GM12878 (cell line): ENCODE measurements at regions not wholly inside any gene's neighbourhood (a gene's known extent, or its start where the extent isn't known, plus 50 kb on each side); places are given as distances from the start of the nearest gene placed in this dataset.

ENCODE experiments used
- ATAC-seq: fragments of 200-7000 bp; cut with Tn5 transposase; 3 replicates; pipeline ENCODE4 v1.9.1; 2020; ENCODE audit warnings: mild to moderate bottlenecking, moderate library complexity
- BruUV-seq: library from RNA; stranded (reverse); fragments of 400-500 nt; replicated peaks from 2 replicates; lab custom pipeline; 2021; lab: Mats Ljungman, UMichigan
- CTCF ChIA-PET: fragments of 300-600 bp; sonication (Branson Sonifier 250); formaldehyde crosslinking; extraction: SDS; loops from one replicate; lab custom pipeline; 2021; ENCODE audit warnings: inconsistent platforms; lab: Yijun Ruan, JAX
- POLR2A ChIA-PET: fragments of 350-600 bp; formaldehyde crosslinking; extraction: SDS; loops from one replicate; lab custom pipeline; 2021; ENCODE audit warnings: inconsistent platforms; lab: Charles Lee
- RAD21 ChIA-PET: fragments of 300-600 bp; sonication (Branson Sonifier 250); formaldehyde crosslinking; loops from one replicate; lab custom pipeline; 2023; ENCODE audit warnings: antibody characterized with exemption; ENCODE audit not compliant: unreplicated experiment; lab: Charles Lee
- SMC1A ChIA-PET: fragments of 300-600 bp; sonication (Branson Sonifier 250); formaldehyde crosslinking; loops from one replicate; lab custom pipeline; 2023; ENCODE audit not compliant: unreplicated experiment, uncharacterized antibody; lab: Charles Lee
- DNase-seq: peaks from one replicate; pipeline ENCODE4 v3.0.0-alpha.2; 2011; ENCODE audit warnings: low read depth, low spot score
- FAIRE-seq: peaks from 3 replicates; lab custom pipeline; 2011; peaks lifted over from hg19 to GRCh38; lab: Jason Lieb, UNC
- H2AFZ ChIP-seq: 2 replicates; pipeline ENCODE4 v1.6.0; 2011; ENCODE audit warnings: low read depth, low read length, control low read depth; ENCODE audit not compliant: control insufficient read depth
- H3K27ac ChIP-seq: 2 replicates; pipeline ENCODE4 v1.5.1; 2011; ENCODE audit warnings: control low read depth; ENCODE audit not compliant: control insufficient read depth, insufficient read depth
- H3K27me3 ChIP-seq, 2 experiments: replicated peaks in 1 of 2; 2 replicates each; pipeline versions ENCODE4 v1.6.0 to v1.6.1; 2011; ENCODE audit warnings: low read length in 1 of 2; ENCODE audit not compliant: control insufficient read depth in 2 of 2, insufficient read depth in 2 of 2
- H3K36me3 ChIP-seq, 2 experiments: 2 replicates each; pipeline ENCODE4 v1.5.1; 2011; ENCODE audit warnings: low read length in 1 of 2; ENCODE audit not compliant: control insufficient read depth in 2 of 2, insufficient read depth in 2 of 2
- H3K4me1 ChIP-seq: 2 replicates; pipeline ENCODE4 v1.6.1; 2011; ENCODE audit warnings: mild to moderate bottlenecking, low read length, moderate library complexity, mixed read lengths; ENCODE audit not compliant: control insufficient read depth, insufficient read depth
- H3K4me2 ChIP-seq: 2 replicates; pipeline ENCODE4 v1.6.0; 2011; ENCODE audit warnings: control low read depth; ENCODE audit not compliant: control insufficient read depth, insufficient read depth
- H3K4me3 ChIP-seq: fragments of 200-600 bp; sonication (generic); 2 replicates; pipeline ENCODE4 v1.5.1; 2016
- H3K79me2 ChIP-seq: 2 replicates; pipeline ENCODE4 v1.6.0; 2011; ENCODE audit warnings: low read length; ENCODE audit not compliant: control insufficient read depth, insufficient read depth
- H3K9ac ChIP-seq: 2 replicates; pipeline ENCODE4 v1.8.0; 2011; ENCODE audit warnings: low read length, control low read depth, mixed read lengths; ENCODE audit not compliant: control insufficient read depth, insufficient read depth
- H3K9me3 ChIP-seq: replicated peaks from 3 replicates; pipeline ENCODE4 v1.5.1; 2011; ENCODE audit warnings: mild to moderate bottlenecking, low read length; ENCODE audit not compliant: control insufficient read depth, insufficient read depth
- H4K20me1 ChIP-seq: 2 replicates; pipeline ENCODE4 v1.6.0; 2011; ENCODE audit not compliant: control insufficient read depth, insufficient read depth
- ATF7 ChIP-seq: fragments of 450-650 bp; IDR thresholded peaks from 2 replicates; pipeline ENCODE4 v1.6.1; 2016; ENCODE audit warnings: low read depth, mild to moderate bottlenecking
- IRF5 ChIP-seq: fragments of 450-650 bp; IDR thresholded peaks from 2 replicates; pipeline ENCODE4 v1.6.1; 2017; ENCODE audit warnings: borderline replicate concordance
- KLF5 ChIP-seq: fragments of 450-650 bp; IDR thresholded peaks from 2 replicates; pipeline ENCODE4 v1.6.1; 2014; ENCODE audit warnings: mild to moderate bottlenecking; ENCODE audit not compliant: partially characterized antibody
- MXI1 ChIP-seq: fragments of 150-350 bp; IDR thresholded peaks from 2 replicates; pipeline ENCODE4 v1.6.1; 2011; ENCODE audit warnings: low read depth, mild to moderate bottlenecking, inconsistent platforms, low read length, improper control_type of control experiment
- NFIC ChIP-seq: IDR thresholded peaks from 2 replicates; pipeline ENCODE4 v1.6.1; 2012; ENCODE audit warnings: low read depth, mild to moderate bottlenecking, inconsistent platforms, low read length, moderate library complexity
- RAD21 ChIP-seq: IDR thresholded peaks from 2 replicates; pipeline ENCODE4 v1.6.1; 2011; ENCODE audit warnings: mild to moderate bottlenecking, low read depth, low read length, moderate library complexity; ENCODE audit not compliant: insufficient read depth
- REST ChIP-seq: IDR thresholded peaks from 2 replicates; pipeline ENCODE4 v1.6.1; 2012; ENCODE audit warnings: mild to moderate bottlenecking, low read depth, low read length
- RUNX3 ChIP-seq: IDR thresholded peaks from 2 replicates; pipeline ENCODE4 v1.6.1; 2012; ENCODE audit warnings: low read length, inconsistent platforms
- SIX5 ChIP-seq: IDR thresholded peaks from 2 replicates; pipeline ENCODE4 v1.6.1; 2011; ENCODE audit warnings: mild to moderate bottlenecking, low read depth, low read length, moderate library complexity; ENCODE audit not compliant: severe bottlenecking
- SKIL ChIP-seq: fragments of 450-650 bp; IDR thresholded peaks from 2 replicates; pipeline ENCODE4 v1.6.1; 2017; ENCODE audit warnings: mild to moderate bottlenecking, low read depth, inconsistent platforms; ENCODE audit not compliant: poor library complexity, severe bottlenecking
- SMC3 ChIP-seq: IDR thresholded peaks from 2 replicates; pipeline ENCODE4 v1.6.1; 2011; ENCODE audit warnings: low read length, improper control_type of control experiment, borderline replicate concordance
- SREBF1 ChIP-seq: IDR thresholded peaks from 2 replicates; pipeline ENCODE4 v1.6.1; 2012; ENCODE audit warnings: mild to moderate bottlenecking, low read length
- SREBF2 ChIP-seq: IDR thresholded peaks from 2 replicates; pipeline ENCODE4 v1.6.1; 2012; ENCODE audit warnings: mild to moderate bottlenecking, low read length
- TARDBP ChIP-seq: IDR thresholded peaks from 2 replicates; pipeline ENCODE4 v1.6.1; 2016; ENCODE audit warnings: borderline replicate concordance
- ZNF384 ChIP-seq: IDR thresholded peaks from 2 replicates; pipeline ENCODE4 v1.6.1; 2012; ENCODE audit warnings: low read depth, mild to moderate bottlenecking, low read length, improper control_type of control experiment, borderline replicate concordance
- ZNF622 ChIP-seq: fragments of 450-650 bp; IDR thresholded peaks from 2 replicates; pipeline ENCODE4 v1.6.1; 2017; ENCODE audit warnings: mild to moderate bottlenecking, inconsistent platforms
- ZSCAN29 ChIP-seq: fragments of 450-650 bp; IDR thresholded peaks from 2 replicates; pipeline ENCODE4 v1.6.1; 2017; ENCODE audit warnings: mild to moderate bottlenecking, moderate library complexity
- WGBS: methylation state at CpG from one replicate; pipeline ENCODE4 v1.1.6; 2016; ENCODE audit warnings: low lambda C conversion rate; ENCODE audit not compliant: insufficient replicate concordance, insufficient coverage; ENCODE audit errors: missing lambda C conversion rate; 5-methylcytosine and 5-hydroxymethylcytosine counted together
- in situ Hi-C: fragments of 300-500 bp; cut with MboI; formaldehyde crosslinking; loops from 9 replicates; pipeline ENCODE4 v1.14.3; 2018; ENCODE audit warnings: mixed read lengths
- intact Hi-C: fragments of 100-400 bp; cut with micrococcal nuclease; formaldehyde crosslinking; loops from one replicate; pipeline ENCODE4 v1.14.2; 2022; ENCODE audit not compliant: unreplicated experiment
- TF ChIP-seq, protein P1 (sequence below): IDR thresholded peaks from 2 replicates; pipeline ENCODE4 v1.6.1; 2012; ENCODE audit warnings: low read depth, low read length, improper control_type of control experiment

DNA sequence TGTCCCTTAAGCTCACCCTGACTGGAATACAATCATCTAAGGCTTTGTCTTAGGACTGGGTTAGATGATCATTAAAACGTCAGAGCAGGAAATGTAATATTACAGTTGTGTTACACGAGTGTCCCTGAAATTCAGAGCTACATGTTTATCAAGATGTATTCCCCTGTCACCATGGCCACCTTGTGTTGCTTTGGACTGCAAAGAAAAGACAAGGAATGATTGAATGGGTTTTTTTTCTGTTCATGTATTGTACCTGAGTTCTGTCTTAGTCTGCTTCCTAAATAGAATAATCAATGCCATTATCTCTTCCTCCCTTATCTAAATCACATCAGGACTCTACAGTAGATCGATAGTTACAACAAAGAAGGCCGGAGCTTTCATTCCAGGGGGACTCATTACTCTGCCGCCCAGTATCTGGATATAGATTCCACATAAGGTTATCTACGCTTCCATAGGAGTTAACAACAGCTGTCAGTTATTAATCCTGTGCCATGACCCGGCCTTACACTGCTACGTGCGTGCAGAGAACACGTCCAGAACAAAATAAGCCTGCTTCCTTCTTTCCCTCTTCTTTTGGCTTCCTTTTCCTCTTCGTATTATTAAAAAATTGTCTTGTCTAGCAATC, 274.1 kb upstream of the SASH1 start:
- H3K9me3 ChIP-seq: no peaks in the 10 kb centered on the region
- H3K27ac ChIP-seq: no peak overlapping the region
- H2AFZ ChIP-seq: no peak overlapping the region
- intact Hi-C loops: no loop called here
- DNase-seq: no peak
- no peaks in the 10 kb centered on the region for H3K27me3 ChIP-seq
- RAD21 ChIA-PET: no interaction called here
- POLR2A ChIA-PET: no interaction called here
- no peak overlapping the region for H3K9ac ChIP-seq
- no peak overlapping the region for H3K4me2 ChIP-seq
- H3K4me3 ChIP-seq: no peak overlapping the region
- no peaks in the 10 kb centered on the region for H3K79me2 ChIP-seq
- no peaks in the 10 kb centered on the region for H4K20me1 ChIP-seq
- H3K36me3 ChIP-seq: no peaks in the 10 kb centered on the region
- BruUV-seq: no TSS peak
- FAIRE-seq: no peak
- in situ Hi-C loops: no loop called here
- WGBS: 16% methylated on average over 11 of the region's 11 CpGs
- H3K4me1 ChIP-seq: no peaks in the 10 kb centered on the region
- CTCF ChIA-PET: no interaction called here
- SMC1A ChIA-PET: no interaction called here
- ATAC-seq: no peak
- no peak for TF ChIP-seq NFIC
- TF ChIP-seq RUNX3: no peak
- TF ChIP-seq IRF5: no peak
- TF ChIP-seq MXI1: no peak
- no peak for TF ChIP-seq REST
- TF ChIP-seq SREBF2: no peak
- no peak for TF ChIP-seq SKIL
- TF ChIP-seq SMC3: no peak
- TF ChIP-seq SREBF1: no peak
- TF ChIP-seq RAD21: no peak
- TF ChIP-seq, protein P1, sequence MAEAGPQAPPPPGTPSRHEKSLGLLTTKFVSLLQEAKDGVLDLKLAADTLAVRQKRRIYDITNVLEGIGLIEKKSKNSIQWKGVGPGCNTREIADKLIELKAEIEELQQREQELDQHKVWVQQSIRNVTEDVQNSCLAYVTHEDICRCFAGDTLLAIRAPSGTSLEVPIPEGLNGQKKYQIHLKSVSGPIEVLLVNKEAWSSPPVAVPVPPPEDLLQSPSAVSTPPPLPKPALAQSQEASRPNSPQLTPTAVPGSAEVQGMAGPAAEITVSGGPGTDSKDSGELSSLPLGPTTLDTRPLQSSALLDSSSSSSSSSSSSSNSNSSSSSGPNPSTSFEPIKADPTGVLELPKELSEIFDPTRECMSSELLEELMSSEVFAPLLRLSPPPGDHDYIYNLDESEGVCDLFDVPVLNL: no peak
- no peak for TF ChIP-seq ATF7
- no peak for TF ChIP-seq ZSCAN29
- no peak for TF ChIP-seq ZNF622
- TF ChIP-seq TARDBP: no peak
- TF ChIP-seq ZNF384: no peak
- no peak for TF ChIP-seq SIX5
- no peak for TF ChIP-seq KLF5
